GM21786 (cell line): ENCODE measurements at regions not wholly inside any gene's neighbourhood (a gene's known extent, or its start where the extent isn't known, plus 50 kb on each side); places are given as distances from the start of the nearest gene placed in this dataset.
"Not testable (repeated sequence)": the region's sequence is repeated elsewhere in the genome, so short reads cannot be mapped to it uniquely, and the experiment has no call there.

Source experiments
- ATAC-seq: cut with Tn5 transposase; IDR thresholded peaks from one replicate; pipeline ENCODE4 v1.9.1; 2021; ENCODE audit not compliant: unreplicated experiment

GRCh38 chr7:16933296-16934279, 51.8 kb upstream of the AGR3 start:
- ATAC-seq: no peak

DNA sequence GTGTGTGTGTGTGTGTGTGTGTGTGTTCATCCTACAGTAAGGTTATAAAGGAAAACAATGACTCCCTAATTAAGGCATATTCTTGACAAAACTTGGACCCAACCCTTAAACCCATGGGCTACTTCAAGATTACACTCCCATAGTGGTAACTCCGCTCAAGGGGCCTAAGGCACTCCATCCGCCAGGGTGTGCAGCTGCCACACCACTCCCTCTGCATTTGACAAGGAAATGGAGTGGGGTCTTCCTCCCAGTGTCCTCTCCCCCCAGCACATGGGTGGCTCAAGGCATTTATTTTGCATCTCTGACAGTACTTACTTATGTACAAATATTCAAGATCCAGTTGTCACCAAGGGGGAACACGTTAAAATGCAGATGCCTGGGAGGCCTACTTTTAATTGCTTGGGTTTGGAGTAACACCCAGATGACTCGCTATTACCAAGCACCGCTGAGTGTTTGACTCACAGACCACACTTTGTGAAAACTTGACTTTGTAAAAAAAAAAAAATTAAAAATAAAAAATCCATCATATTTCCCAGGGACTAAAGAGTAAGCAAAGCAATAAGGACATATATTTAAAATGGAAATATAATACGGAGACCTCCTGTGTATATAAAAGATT, 53.0 kb upstream of the AGR3 start:
- ATAC-seq: no peak

DNA sequence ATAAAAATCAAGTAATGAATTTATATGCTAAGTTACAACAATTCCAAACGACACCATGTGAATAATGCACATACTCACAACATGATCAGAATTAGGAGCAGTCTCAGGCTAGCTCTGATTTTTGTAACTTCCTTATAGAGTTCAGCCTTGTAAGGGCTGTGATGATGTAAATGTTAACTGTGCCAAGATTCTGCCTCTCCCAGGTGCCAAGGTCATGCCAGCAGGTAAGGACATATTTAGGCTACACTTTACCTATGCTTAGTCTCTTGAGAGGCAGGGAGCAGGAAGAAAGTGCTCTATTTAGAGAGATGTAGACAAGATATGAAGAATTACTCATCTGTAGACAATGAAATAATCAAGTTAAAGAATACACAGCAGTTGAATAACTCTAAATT, 53.6 kb upstream of the AGR3 start:
- no peak for ATAC-seq

GRCh38 chr7:16936626-16937422, 55.0 kb upstream of the AGR3 start:
- no peak for ATAC-seq

- ATAC-seq: no peak
Observed at GRCh38 chr7:16939161-16939560, 57.4 kb upstream of the AGR3 start.

DNA sequence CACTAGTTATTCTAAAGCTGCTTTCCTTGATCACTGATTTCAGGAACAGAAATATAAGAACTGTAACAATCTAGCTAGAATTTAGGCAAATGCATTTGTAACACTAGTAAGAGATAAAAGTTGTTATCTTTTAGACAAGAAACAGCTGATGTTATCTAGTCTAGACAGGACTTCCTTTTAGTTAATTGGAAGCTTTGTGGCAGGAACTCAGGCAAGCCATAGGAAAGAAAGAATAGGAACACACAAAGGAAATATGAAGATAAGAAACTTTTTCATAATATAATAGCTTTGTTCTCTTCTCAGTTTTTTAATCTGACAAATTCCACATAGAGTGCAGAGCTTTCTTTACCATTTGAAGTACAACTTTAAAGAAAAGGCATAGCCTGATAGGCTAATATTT, 59.0 kb upstream of the AGR3 start:
- ATAC-seq: no peak

DNA sequence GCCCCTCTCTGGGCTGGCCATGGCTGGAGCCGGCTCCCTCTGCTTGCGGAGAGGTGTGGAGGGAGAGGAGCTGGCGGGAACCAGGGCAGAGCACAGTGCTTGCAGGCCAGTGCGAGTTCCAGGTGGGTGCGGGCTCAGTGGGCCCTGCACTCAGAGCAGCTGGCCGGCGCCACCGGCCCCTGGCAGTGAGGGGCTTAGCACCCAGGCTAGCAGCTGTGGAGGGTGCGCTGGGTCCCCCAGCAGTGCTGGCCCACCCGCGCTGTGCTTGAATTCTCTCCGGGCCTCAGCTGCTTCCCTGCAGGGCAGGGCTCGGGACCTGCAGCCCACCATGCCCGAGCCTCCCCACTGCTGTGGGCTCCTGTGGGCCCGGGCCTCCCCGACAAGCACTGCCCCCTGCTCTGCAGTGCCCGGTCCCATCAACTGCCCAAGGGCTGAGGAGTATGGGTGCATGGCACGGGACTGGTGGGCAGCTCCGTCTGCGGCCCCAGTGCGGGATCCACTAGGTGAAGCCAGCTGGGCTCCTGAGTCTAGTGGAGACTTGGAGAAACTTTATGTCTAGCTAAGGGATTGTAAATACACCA, 61.2 kb upstream of the AGR3 start:
- ATAC-seq: no peak

- ATAC-seq: no peak
Observed at GRCh38 chr7:16944936-16945335, 63.2 kb upstream of the AGR3 start.

DNA sequence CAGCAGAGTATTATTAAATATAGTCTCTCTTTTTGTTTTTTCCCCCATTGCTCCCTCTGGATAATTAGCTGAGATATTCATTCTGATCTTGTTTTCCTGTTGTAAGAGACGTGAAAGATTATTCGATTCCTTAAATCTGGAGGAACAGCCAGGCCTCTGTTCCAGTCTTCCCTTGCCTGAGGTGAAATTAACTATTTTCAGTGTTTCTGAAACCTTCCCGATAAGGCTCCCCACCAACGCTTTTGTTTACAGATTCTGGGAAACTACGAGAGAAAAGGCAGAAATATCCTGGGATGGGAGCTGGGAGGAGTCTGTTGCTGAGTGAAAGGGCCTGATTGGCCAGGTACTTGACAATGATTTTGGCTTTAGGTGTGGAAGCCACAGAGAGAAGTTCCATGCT, 63.6 kb upstream of the AGR3 start:
- ATAC-seq: no peak

DNA sequence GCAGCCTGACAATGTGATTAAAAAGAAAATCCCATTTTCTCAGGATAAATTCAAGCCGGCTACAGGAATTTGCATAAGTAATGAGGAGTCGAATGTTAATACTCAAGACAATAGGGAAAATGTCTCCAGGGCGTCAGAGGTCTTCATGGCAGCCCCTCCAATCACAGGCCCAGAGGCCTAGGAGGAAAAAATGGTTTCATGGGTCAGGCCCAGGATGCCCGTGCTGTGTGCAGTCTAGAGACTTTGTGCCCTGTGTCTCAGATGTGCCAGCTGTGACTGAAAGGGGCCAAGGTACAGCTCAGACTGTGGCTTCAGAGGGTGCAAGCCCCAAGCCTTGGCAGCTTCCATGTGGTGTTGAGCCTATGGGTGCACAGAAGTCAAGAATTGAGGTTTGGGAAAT, 66.3 kb upstream of the AGR3 start:
- ATAC-seq: not testable (repeated sequence)

- no peak for ATAC-seq
Observed at GRCh38 chr7:16951483-16952080, 69.8 kb upstream of the AGR3 start.

- ATAC-seq: no peak
Observed at GRCh38 chr7:16954321-16954720, 72.5 kb upstream of the AGR3 start.

- no peak for ATAC-seq
Observed at GRCh38 chr7:16958724-16959123, 76.9 kb upstream of the AGR3 start.

GRCh38 chr7:16960337-16960965, 78.7 kb upstream of the AGR3 start:
- ATAC-seq: no peak

DNA sequence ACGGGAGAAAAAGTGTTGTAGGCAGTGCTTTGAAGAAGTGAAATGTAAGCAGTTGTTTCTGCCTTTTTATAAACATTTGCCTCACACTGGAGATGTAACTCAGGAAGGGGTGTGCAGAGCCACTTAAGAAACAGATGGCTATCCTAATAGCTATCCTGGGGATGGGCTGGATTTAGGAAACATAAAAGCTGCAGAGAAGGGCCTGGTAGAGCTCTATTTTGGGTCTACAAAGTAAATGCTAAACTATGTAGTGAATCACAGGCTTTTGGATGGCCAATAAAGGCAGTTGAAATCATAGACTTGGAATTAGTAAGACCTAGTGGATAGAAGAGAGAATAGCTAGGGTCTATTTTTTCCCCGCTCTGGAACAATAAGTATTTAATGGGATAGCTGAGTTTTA, 79.9 kb upstream of the AGR3 start:
- no peak for ATAC-seq

DNA sequence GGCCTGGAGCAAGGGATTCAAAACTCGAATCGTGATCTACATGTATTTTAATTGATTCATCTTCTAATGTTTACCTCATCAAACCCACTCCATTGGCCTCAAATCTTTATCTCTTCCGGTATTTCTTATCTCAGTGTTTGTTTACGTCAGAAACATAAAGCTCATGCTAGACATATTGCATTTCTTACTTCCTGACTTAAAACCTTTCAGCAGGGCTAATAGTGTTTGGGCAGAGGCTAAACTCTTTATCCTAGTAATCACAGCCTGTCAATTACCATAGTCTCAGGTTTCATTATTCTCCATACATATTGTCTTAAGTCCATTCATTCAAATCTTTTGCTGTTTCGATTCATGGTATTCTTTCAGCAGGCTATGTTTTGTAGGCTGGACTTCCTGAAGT, 81.3 kb upstream of the AGR3 start:
- no peak for ATAC-seq

- ATAC-seq: not testable (repeated sequence)
Observed at GRCh38 chr7:16965697-16966096, 83.9 kb upstream of the AGR3 start.

DNA sequence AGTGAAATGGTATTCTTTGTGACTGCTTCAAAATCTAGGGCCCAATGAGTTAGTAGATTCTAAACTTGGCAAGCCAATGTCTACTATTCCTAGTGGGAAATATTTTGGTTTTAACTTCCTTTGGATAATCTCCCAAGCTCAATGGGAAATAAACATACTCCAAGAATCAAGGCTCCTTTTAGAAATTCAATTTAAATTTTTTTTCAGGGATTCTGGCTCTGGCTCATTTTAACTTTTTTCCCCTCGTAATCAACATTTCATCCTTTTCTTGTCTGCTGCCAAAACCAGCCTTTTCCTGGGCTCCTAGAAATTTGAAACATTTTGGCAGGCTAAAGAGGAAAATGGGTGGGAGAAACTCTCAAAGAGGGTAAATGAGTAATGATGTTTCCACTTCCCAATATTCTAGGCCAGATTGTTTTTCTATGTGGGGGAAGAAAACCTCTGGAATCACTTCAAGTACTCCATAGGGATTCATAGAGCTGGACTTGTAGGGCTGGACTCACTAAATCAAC, 85.6 kb upstream of the AGR3 start:
- ATAC-seq: no peak

- ATAC-seq: no peak
Observed at GRCh38 chr7:16970732-16971482, 89.1 kb upstream of the AGR3 start.
